K562 (cell line): ENCODE measurements at regions not wholly inside any gene's neighbourhood (a gene's known extent, or its start where the extent isn't known, plus 50 kb on each side); places are given as distances from the start of the nearest gene placed in this dataset.

Experiments used
- ATAC-seq: fragments of 200-7000 bp; cut with Tn5 transposase; 3 replicates; pipeline ENCODE4 v1.9.1; 2020; ENCODE audit warnings: moderate library complexity
- BruUV-seq: library from RNA; stranded (reverse); fragments of 400-500 nt; replicated peaks from 2 replicates; lab custom pipeline; 2021; lab: Mats Ljungman, UMichigan
- CTCF ChIA-PET: fragments of 300-600 bp; formaldehyde crosslinking; extraction: SDS; loops from one replicate; lab custom pipeline; 2021; ENCODE audit warnings: low intra/inter-chr PET ratio; lab: Yijun Ruan, JAX
- POLR2A ChIA-PET: fragments of 300-600, 350-650 bp; sonication (Branson Sonifier 250); formaldehyde crosslinking; extraction: SDS; loops from one replicate; lab custom pipeline; 2021; ENCODE audit warnings: antibody characterized with exemption, inconsistent platforms; lab: Yijun Ruan, JAX
- DNase-seq, 4 experiments: peaks; one replicate each; pipeline versions ENCODE4 v3.0.0 to v3.0.0-alpha.2; 2011 to 2018; ENCODE audit warnings: low spot score in 3 of 4, mixed read lengths in 3 of 4; ENCODE audit errors: extremely low read depth in 1 of 4
- FAIRE-seq: peaks from 2 replicates; lab custom pipeline; 2011; peaks lifted over from hg19 to GRCh38; lab: Jason Lieb, UNC
- H2AFZ ChIP-seq: 2 replicates; pipeline ENCODE4 v1.6.0; 2011; ENCODE audit warnings: low read depth, low read length, control low read depth, inconsistent platforms
- H3K27ac ChIP-seq: fragments of 200-600 bp; 3 replicates; pipeline ENCODE4 v1.8.0; 2011; ENCODE audit warnings: low read depth, mild to moderate bottlenecking, control low read depth, inconsistent platforms, low read length, moderate library complexity, mixed read lengths; ENCODE audit errors: extremely low read depth
- H3K27me3 ChIP-seq, 2 experiments: fragments of 300-600 bp in 1 of 2; 2 replicates in 1 of 2; 3 replicates in 1 of 2; pipeline versions ENCODE4 v1.6.0 to v1.8.0; 2011; ENCODE audit warnings: inconsistent platforms in 2 of 2, low read length in 2 of 2, mild to moderate bottlenecking in 1 of 2, mixed read lengths in 1 of 2, moderate library complexity in 1 of 2; ENCODE audit not compliant: control insufficient read depth in 2 of 2, insufficient read depth in 2 of 2
- H3K36me3 ChIP-seq: fragments of 300-600 bp; 3 replicates; pipeline ENCODE4 v1.8.0; 2011; ENCODE audit warnings: mild to moderate bottlenecking, low read length, inconsistent platforms; ENCODE audit not compliant: control insufficient read depth, insufficient read depth
- H3K4me1 ChIP-seq, 2 experiments: fragments of 200-600 bp in 1 of 2; replicated peaks in 1 of 2; 2 replicates in 1 of 2; 3 replicates in 1 of 2; pipeline versions ENCODE4 v1.5.1 to v1.8.0; 2011; ENCODE audit warnings: inconsistent platforms in 2 of 2, low read length in 2 of 2, mild to moderate bottlenecking in 1 of 2, mixed read lengths in 1 of 2, moderate library complexity in 1 of 2; ENCODE audit not compliant: control insufficient read depth in 2 of 2, insufficient read depth in 2 of 2
- H3K4me2 ChIP-seq: 2 replicates; pipeline ENCODE4 v1.6.1; 2011; ENCODE audit warnings: low read length, control low read depth, inconsistent platforms, mixed read lengths; ENCODE audit not compliant: insufficient read depth
- H3K4me3 ChIP-seq: fragments of 200-600 bp; sonication (generic), shearing (Covaris generic); 2 replicates; pipeline ENCODE4 v1.5.1; 2016; ENCODE audit warnings: control low read depth, inconsistent platforms
- H3K79me2 ChIP-seq: fragments of 200-600 bp; 3 replicates; pipeline ENCODE4 v1.8.0; 2011; ENCODE audit warnings: low read length, inconsistent platforms; ENCODE audit not compliant: control insufficient read depth, insufficient read depth
- H3K9ac ChIP-seq, 2 experiments: 2 replicates each; pipeline versions ENCODE4 v1.6.0 to v1.6.1; 2011; ENCODE audit warnings: low read depth in 2 of 2, low read length in 2 of 2, control low read depth in 1 of 2, inconsistent platforms in 1 of 2, mild to moderate bottlenecking in 1 of 2, mixed read lengths in 1 of 2; ENCODE audit not compliant: insufficient read depth in 1 of 2
- H3K9me1 ChIP-seq: one replicate; pipeline ENCODE4 v1.6.0; 2011; ENCODE audit warnings: inconsistent platforms, mild to moderate bottlenecking, low read length, moderate library complexity; ENCODE audit not compliant: control insufficient read depth, insufficient read depth
- H3K9me3 ChIP-seq: replicated peaks from 2 replicates; pipeline ENCODE4 v1.5.1; 2011; ENCODE audit warnings: low read depth, low read length, inconsistent platforms; ENCODE audit not compliant: control insufficient read depth, insufficient read depth
- H4K20me1 ChIP-seq: replicated peaks from 2 replicates; pipeline ENCODE4 v1.6.1; 2011; ENCODE audit warnings: low read length, inconsistent platforms, mixed read lengths; ENCODE audit not compliant: control insufficient read depth, insufficient read depth
- HDAC2 ChIP-seq: fragments of 450-650 bp; IDR thresholded peaks from 2 replicates; pipeline ENCODE4 v1.6.1; 2016; ENCODE audit warnings: mild to moderate bottlenecking
- LCOR ChIP-seq: sonication (generic); formaldehyde crosslinking; IDR thresholded peaks from 2 replicates; pipeline ENCODE4 v1.8.0; 2022; ENCODE audit warnings: mild to moderate bottlenecking, missing genetic modification reagents
- LEF1 ChIP-seq: fragments of 450-650 bp; IDR thresholded peaks from 2 replicates; pipeline ENCODE4 v1.6.1; 2016; ENCODE audit warnings: mild to moderate bottlenecking
- MCM2 ChIP-seq: fragments of 450-650 bp; IDR thresholded peaks from 2 replicates; pipeline ENCODE4 v1.6.1; 2017; ENCODE audit warnings: low read depth, mild to moderate bottlenecking
- NFIX ChIP-seq: fragments of 250-450 bp; sonication (Bioruptor Pico); IDR thresholded peaks from 2 replicates; pipeline ENCODE4 v1.4.0; 2020; ENCODE audit warnings: low read depth, mild to moderate bottlenecking, moderate library complexity
- NFYB ChIP-seq: IDR thresholded peaks from 2 replicates; pipeline ENCODE4 v1.6.1; 2011; ENCODE audit warnings: mild to moderate bottlenecking, moderate library complexity; ENCODE audit not compliant: insufficient read length; ENCODE audit errors: extremely low read depth
- PHF21A ChIP-seq: fragments of 450-650 bp; IDR thresholded peaks from 2 replicates; pipeline ENCODE4 v1.6.1; 2017; ENCODE audit warnings: low read depth, borderline replicate concordance
- RBBP5 ChIP-seq: fragments of 200-600 bp; sonication (generic); IDR thresholded peaks from 2 replicates; pipeline ENCODE4 v1.6.1; 2012; ENCODE audit warnings: borderline replicate concordance, mild to moderate bottlenecking, low read length, control low read depth, inconsistent platforms; ENCODE audit not compliant: insufficient read depth, poor library complexity, severe bottlenecking
- ZNF311 ChIP-seq: fragments of 250-450 bp; sonication (Bioruptor Pico); IDR thresholded peaks from 2 replicates; pipeline ENCODE4 v1.4.0; 2020; ENCODE audit warnings: mild to moderate bottlenecking, moderate library complexity
- ZNF699 ChIP-seq: fragments of 250-450 bp; sonication (Bioruptor Pico); IDR thresholded peaks from 2 replicates; pipeline ENCODE4 v1.8.0; 2021; ENCODE audit warnings: mild to moderate bottlenecking, moderate library complexity; ENCODE audit not compliant: insufficient replicate concordance
- WGBS: fragments of 100-300 bp; shearing (Covaris generic); methylation state at CpG from one replicate; pipeline ENCODE4 v1.1.6; 2016; ENCODE audit warnings: low coverage, mixed read lengths; ENCODE audit not compliant: insufficient coverage; ENCODE audit errors: missing lambda C conversion rate; 5-methylcytosine and 5-hydroxymethylcytosine counted together
- in situ Hi-C: fragments of 300-500 bp; cut with MboI; formaldehyde crosslinking; loops from 4 replicates; pipeline ENCODE4 v1.15.0; 2018; ENCODE audit warnings: inconsistent platforms, mixed read lengths
- intact Hi-C: fragments of 100-400 bp; cut with micrococcal nuclease; formaldehyde crosslinking; loops from 2 replicates; pipeline ENCODE4 v1.14.2; 2022
- TF ChIP-seq, protein P1 (sequence below), 2 experiments: fragments of 450-650 bp in 1 of 2; sonication (generic) in 1 of 2; formaldehyde crosslinking; conservative IDR thresholded peaks; 2 replicates each; pipeline versions ENCODE4 v1.4.0 to v1.8.1; 2020 to 2022; ENCODE audit warnings: mild to moderate bottlenecking in 1 of 2, missing genetic modification reagents in 1 of 2
- TF ChIP-seq, protein P2 (sequence below): fragments of 250-450 bp; sonication (Bioruptor Pico); IDR thresholded peaks from 2 replicates; pipeline ENCODE4 v1.9.0; 2021; ENCODE audit warnings: mild to moderate bottlenecking, inconsistent platforms
- TF ChIP-seq, protein P3 (sequence below), 2 experiments: IDR thresholded peaks in 1 of 2; conservative IDR thresholded peaks in 1 of 2; 2 replicates each; pipeline ENCODE4 v1.6.1; 2016; ENCODE audit warnings: low read depth in 2 of 2, mild to moderate bottlenecking in 1 of 2, missing compliant biosample characterization in 1 of 2, missing genetic modification characterization in 1 of 2, moderate library complexity in 1 of 2

DNA sequence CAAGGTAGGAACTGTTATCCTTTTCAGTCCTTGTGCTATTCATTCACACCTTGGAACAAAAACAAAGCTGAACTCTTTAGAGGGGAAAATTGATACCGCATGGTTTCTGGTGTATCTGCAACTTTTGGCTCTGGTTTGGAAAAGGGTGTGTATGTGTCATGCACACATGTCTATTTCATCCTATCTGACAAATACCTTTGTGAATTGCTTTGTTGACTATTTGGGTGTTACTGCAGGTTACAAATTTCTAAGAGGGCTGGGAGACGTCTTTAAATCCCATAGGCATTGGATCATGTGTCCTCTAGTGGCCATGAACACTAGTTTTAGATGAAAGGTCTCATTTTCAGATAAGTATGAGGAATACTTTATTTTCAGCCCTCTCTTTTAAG, 59.9 kb upstream of the IFNG-AS1 start (continued):
- TF ChIP-seq NFIX (CRISPR knock-in tag) (no peak), MCM2 (no peak), PHF21A (no peak), NFYB (no peak), ZNF311 (CRISPR knock-in tag) (no peak), HDAC2 (no peak), ZNF699 (CRISPR knock-in tag) (no peak), LCOR (no peak)
- TF ChIP-seq, protein P1, sequence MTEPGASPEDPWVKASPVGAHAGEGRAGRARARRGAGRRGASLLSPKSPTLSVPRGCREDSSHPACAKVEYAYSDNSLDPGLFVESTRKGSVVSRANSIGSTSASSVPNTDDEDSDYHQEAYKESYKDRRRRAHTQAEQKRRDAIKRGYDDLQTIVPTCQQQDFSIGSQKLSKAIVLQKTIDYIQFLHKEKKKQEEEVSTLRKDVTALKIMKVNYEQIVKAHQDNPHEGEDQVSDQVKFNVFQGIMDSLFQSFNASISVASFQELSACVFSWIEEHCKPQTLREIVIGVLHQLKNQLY (CRISPR knock-in tag; conservative IDR thresholded peaks at IDR 0.05) = no peak
- TF ChIP-seq, all 486 proteins: peak for 0

DNA sequence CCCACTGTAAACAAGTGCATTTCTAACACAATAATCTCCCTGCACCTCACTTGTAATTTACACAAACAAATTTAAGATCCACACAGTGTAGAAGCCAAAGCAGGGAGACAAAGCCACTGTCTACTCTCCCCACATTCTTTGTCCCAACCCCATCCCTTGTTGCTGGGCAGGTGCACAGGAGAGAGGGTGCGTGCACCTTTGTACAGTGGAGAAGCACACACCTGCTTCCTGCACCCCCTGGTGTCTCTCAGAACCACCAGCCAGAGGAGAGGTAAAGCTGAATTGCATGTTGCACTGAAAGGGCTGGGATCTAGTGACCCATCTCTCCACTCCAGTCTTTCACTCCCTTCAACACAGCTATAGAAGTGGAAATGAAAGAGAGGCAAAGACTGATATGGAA, 51.4 kb upstream of the IFNG-AS1 start:
- Histone ChIP-seq H3K4me2 (no peak overlapping the region), H3K4me1 (no peaks in the 10 kb centered on the region), H2AFZ (no peak overlapping the region), H3K27me3 (no peaks in the 10 kb centered on the region; a peak in 1 of 5 replicates), H3K4me3 (no peak overlapping the region), H3K27ac (no peak overlapping the region), H3K9me1 (no peaks in the 10 kb centered on the region), H3K36me3 (no peaks in the 10 kb centered on the region), H3K79me2 (no peaks in the 10 kb centered on the region), H4K20me1 (no peaks in the 10 kb centered on the region), H3K9me3 (no peaks in the 10 kb centered on the region), H3K9ac (no peak overlapping the region)
- ATAC-seq (no peak), DNase-seq (no peak), FAIRE-seq (no peak)
- TF ChIP-seq RBBP5 (no peak), LEF1 (no peak)
- TF ChIP-seq, protein P2, sequence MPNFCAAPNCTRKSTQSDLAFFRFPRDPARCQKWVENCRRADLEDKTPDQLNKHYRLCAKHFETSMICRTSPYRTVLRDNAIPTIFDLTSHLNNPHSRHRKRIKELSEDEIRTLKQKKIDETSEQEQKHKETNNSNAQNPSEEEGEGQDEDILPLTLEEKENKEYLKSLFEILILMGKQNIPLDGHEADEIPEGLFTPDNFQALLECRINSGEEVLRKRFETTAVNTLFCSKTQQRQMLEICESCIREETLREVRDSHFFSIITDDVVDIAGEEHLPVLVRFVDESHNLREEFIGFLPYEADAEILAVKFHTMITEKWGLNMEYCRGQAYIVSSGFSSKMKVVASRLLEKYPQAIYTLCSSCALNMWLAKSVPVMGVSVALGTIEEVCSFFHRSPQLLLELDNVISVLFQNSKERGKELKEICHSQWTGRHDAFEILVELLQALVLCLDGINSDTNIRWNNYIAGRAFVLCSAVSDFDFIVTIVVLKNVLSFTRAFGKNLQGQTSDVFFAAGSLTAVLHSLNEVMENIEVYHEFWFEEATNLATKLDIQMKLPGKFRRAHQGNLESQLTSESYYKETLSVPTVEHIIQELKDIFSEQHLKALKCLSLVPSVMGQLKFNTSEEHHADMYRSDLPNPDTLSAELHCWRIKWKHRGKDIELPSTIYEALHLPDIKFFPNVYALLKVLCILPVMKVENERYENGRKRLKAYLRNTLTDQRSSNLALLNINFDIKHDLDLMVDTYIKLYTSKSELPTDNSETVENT = no peak
- TF ChIP-seq, protein P3, sequence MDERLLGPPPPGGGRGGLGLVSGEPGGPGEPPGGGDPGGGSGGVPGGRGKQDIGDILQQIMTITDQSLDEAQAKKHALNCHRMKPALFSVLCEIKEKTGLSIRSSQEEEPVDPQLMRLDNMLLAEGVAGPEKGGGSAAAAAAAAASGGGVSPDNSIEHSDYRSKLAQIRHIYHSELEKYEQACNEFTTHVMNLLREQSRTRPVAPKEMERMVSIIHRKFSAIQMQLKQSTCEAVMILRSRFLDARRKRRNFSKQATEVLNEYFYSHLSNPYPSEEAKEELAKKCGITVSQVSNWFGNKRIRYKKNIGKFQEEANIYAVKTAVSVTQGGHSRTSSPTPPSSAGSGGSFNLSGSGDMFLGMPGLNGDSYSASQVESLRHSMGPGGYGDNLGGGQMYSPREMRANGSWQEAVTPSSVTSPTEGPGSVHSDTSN (CRISPR knock-in tag; IDR thresholded peaks at IDR 0.05; ENCODE audit: low read depth) = no peak
- TF ChIP-seq, protein P3 (tag; conservative IDR thresholded peaks at IDR 0.05; ENCODE audit: low read depth) = no peak
- intact Hi-C loops (no loop called here), in situ Hi-C loops (no loop called here)
- ChIA-PET POLR2A (interaction anchor here (0.6 kb wide), 1 partner anchor 1818 kb away, joined by 3 read pairs; no protein-coding TSS in a partner anchor), CTCF (no interaction called here)
- WGBS = 0% methylated on average over 1 of the region's 1 CpG
- no TSS peak for BruUV-seq
